HG02763 (cell line): ENCODE measurements at regions not wholly inside any gene's neighbourhood (a gene's known extent, or its start where the extent isn't known, plus 50 kb on each side); places are given as distances from the start of the nearest gene placed in this dataset.

Experiments used
- ATAC-seq: cut with Tn5 transposase; IDR thresholded peaks from one replicate; pipeline ENCODE4 v1.9.1; 2021; ENCODE audit warnings: mild to moderate bottlenecking, moderate library complexity; ENCODE audit not compliant: unreplicated experiment

DNA sequence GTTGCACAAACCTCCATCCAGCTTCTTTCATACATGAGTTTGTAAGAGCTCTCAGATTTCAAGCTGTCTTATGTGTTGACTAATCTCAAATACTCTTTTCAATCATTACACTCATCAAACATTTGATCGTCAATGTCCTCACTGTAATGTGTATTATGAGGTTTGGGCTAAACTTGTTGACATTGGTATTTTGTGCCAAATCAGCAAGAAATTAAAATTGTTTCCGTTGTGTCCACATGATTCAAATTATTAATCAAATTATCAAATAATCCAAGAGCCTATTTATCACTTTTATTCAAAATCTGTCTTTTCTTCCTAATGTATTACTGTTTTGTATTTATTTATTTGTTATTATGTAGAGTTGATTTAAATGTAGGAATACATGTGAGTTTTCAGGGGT is 283.4 kb downstream of the GAS1 start:
- no peak for ATAC-seq

DNA sequence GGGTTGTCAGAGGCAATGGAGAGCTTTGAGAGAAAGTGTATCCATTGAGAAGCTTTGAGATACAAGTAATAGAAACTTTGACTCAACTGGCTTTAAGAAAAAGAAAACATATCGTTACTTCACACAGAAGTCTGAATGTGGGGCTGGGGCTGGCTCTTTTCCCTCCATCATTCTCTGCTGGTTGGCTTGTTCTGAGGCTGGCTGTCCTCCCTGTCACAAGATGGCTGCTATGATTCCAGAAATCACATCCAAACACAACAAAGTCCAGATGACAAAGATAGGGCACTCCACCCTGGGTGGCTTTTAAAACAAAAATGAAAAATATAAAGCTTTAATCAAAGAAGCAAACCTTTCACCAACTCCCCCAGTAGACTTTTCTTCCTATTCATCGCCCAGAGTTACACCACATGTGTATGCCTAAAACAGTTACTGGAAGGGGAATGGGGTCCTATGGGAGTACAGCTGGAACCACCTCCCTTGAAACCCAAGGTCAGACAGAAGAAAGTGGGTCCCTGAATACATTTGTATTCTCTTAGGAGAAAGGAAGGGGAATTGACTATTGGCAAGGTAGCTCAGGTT is 284.3 kb downstream of the GAS1 start:
- no peak for ATAC-seq

DNA sequence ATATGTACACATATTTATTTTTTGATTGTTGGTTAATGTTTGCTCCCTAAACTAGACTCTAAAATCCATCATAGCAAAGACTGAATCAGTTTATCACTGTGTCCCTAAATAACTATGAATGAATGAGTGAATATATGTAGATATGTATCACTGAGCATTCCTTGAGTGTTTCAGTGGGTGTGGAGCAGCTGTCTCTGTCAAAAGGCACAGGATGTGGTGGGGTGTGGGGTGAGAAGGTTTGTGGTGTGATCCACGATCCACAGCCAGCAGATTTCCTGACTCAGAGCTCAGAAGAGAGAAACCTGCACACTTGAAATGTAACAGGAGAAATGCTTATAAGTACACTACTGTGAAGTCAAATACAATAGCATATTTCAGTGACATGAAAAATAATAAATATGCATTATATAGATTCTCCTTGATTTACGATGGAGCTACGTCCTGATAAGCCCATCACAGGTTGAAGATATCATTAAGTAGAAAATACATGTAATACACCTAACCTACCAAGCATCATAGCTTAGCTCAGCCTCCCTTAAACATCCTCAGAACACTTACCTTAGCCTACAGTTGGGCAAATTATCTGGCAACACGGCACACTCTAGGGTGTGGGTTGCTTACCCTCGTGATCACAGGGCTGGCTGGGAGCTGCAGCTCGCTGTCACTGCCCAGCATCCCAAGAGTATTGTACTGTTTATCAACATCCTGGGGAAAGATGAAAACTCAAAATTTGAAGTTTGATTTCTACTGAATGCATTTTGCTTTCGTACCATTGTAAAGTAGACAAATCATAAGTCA is 287.0 kb downstream of the GAS1 start:
- ATAC-seq, result no peak

DNA sequence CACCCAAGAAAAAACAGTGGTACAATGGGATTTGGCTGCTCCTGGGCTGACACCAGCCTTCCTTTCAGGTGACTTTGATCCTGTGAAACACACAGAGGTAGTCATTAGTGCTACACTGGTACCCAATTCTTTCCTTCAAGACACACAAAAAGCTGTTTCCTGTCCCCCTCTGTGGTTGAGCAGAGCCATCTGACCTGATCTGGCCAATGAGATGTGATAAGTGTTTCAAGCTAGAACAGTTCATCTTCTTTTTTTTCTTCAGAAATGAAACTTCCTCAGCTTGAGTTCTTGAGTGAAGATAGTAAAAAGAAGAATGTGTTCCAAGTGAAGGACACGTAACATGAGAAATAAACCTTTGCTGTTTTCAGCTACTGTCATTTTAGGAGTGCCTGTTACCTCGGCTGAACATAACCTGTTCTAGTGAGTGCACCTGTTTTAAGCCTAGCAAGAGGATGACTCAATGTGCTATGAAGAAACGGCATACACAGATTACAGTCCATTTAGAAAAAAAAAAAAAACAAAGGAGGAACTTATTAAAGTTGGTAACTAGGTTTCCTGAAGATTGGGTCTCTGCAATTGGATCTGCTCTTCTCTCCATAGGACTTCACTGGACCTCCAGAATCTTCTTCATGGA is 287.8 kb downstream of the GAS1 start:
- no peak for ATAC-seq

DNA sequence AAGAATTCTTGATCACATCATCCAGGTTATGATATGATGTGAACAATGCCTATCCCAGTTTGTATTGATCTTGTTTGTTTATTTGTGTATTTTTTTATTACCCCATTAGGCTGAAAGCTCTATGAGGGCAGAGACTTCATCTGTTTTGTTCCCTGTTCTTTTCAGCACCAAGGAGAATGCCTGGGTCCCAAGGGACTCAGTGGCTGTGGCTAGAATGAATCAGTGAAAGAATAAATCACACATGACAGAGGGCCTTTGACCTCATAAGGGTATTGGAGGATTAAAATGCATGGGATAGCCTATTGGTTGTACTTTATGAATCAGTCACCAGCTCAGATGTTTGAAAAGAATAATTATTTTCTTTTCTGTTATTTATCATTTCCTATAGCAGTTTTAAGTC is 292.2 kb downstream of the GAS1 start:
- no peak for ATAC-seq

DNA sequence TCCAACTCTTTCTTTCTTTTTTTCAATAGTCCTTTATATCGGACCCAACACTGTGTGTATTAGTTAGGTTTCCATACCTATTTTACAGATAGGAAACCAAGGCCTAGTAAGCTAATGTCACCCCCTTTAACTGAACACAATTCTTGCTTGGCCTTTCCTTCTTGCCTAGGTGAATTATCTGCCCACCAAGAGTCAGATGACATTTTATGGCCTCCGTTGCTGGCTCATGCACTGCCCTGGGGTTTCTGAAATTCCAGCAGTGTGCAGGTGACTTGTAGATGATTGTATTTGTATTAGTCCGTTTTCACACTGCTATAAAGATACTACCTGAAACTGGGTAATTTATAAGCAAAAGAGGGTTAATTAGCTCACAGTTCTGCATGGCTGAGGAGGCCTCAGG is 293.8 kb downstream of the GAS1 start:
- no peak for ATAC-seq

DNA sequence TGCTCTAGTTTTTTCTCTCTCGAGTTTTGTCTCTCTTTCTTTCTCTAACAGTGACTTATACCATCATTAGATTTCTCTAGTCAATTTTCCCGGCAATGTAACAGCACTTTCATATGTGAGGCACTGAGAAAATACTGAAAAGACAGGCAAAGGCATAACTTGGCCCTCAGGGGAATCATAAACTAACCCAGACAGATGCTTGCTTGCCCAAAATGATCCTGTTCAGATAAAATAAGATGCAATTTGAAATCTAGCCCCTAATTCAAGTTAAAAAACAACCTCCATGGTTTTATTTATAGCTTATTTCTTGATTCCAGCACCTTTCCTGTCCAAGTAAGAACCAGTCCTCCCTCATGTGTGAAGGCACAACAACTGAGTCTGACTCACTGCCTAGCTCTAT is 294.6 kb downstream of the GAS1 start:
- ATAC-seq, result no peak

DNA sequence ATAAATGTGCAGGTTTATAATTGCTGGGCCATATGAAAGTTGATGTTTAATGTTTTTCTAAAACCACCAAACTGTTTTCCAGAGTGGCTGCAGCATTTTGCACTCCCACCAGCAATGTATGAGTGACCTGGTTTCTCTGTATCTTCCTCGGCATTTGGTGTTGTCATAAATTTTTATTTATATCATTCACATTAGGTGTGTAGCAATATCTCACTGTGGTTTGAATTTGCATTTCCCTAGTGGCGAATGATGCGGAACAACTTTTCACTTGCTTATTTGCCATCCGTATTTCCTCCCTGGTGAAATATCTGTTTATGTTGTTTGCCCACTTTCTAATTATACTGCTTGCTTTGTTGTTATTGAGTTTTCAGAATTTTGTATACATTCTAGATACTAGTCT is 295.7 kb upstream of the TUT7 start:
- ATAC-seq, result no peak

DNA sequence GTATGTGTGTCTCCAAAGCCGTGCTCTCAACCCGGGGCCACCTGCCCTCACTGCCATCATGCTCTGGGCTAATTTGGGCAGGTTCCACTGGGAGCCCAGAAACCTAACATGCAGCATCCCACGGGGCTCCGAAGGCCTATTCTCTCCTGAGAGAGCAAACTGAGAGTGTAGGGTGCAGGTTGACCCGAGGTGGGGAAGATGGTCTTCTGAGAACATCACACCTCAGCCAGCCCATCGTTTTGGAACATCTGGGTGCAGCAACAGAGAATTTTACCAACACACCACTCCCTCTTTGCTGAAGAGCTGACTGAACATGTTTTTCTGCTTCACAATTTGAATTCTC is 294.6 kb upstream of the TUT7 start:
- no peak for ATAC-seq

DNA sequence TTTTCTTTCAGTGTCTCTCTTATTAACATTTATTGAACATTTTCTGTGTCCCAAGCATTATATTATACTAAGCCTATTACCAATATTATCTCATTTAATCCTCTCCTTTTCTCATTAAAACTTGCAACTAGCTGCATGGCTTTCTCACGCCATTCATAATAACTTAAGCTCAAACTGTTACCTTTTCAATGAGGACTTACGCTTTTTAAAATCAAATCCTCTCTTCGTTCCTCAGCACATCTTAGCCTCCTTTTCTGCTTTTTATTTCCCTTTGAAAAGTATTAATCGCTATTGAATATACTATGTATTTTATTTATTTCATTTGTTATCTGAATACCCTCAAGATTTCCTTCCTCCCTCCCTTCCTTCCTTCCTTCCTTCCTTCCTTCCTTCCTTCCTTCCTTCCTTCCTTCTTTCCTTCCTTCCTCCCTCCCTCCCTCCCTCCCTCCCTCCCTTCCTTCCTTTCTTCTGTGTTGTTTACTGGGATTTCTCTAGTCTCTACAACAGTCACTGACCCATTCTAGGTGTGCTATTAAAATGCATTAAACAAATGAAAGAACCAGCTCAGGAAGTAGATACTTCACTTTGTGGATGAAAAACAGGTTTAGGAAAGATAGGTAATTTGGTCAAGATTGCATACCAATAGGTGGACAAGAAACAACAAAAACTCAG is 294.1 kb upstream of the TUT7 start:
- ATAC-seq, result no peak

DNA sequence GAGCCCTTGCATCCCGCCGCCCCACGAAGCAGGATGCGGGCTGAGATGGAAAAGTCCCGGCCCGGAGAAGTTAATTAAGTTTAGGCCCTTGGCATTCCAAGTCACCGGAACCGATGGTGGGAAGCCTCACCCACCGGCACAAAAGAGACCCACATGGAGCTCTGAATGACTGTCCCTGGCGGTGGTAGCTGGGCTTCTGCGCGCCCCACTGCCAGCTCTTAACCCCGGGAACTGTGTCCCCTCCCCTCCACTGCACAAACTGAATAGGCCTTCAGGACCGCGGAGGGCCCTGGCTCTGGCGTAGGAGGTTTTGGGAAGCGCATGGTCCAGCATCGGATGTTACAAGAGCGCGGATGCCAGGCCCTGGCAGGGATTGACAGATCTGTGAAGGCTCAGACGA is 291.1 kb upstream of the TUT7 start:
- no peak for ATAC-seq

DNA sequence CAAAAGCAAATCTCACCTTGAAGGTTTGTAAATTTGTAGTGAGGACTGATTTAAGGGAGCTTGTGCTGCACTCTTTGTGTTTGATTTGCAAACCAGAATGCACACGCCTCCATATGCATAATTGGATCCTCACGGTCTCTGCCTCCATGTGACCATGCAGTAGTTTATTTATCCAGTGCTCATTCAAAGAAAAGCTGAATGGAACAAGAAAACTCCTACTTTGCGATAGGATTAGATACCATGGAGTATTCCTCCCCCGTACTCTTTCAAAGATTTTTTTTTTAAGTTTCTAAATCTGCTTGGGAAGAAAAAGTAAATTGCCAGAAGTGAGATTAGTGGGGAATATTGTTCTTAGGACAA is 290.4 kb upstream of the TUT7 start:
- no peak for ATAC-seq

DNA sequence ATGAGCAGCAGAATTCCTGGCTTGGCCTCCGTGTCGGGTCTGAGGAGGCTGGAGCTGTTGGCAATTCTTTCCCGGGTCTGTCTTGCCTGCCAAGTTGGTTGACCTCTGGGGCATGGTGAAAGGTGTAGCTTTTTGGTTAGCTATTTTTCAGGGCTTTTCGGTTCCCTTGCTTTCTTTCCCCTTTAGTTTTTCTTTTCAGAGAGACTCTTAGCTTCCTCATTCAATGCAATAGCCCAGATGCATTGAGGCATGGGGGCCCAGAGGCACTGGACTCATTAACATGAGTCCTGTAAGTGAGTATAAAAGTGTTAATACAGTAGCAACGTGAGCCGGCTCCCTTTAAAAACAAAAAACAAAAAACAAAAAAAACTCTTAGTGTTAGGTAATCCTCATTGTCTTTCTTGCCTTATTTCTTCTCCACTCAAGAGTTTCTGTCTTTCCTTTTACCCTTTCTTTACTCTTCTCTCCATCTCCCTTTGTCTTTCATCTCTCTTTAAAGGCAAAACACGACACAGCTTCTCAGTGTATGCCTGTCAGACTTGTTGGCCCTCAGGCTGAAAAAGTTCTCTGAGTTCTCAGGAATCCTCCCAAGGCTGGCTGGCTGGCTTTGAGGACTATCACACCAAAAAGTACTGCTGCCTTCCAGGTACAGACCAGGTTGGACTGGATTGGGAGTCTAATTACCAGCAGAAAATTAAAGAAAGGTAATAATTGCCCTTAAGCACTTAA is 289.9 kb upstream of the TUT7 start:
- no peak for ATAC-seq

DNA sequence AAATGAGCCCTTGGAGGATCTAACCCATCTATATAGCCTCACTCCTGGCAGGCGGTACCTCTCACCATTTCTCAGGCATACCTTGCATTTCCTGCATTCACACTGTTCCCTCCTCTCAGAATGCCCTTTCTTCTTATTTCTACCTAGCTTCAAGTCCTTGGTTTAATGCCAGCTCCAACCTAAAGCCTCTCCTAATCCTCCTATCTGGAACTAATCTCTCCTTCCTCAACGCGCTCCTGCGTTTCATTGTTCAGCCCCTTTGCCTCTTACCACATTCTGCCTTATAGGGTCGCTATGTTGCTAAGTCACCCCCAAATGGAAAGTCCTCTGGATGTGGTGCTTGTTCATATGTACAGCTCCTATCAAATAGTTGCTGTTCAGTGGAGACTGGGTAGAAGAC is 288.5 kb upstream of the TUT7 start:
- ATAC-seq, result no peak

DNA sequence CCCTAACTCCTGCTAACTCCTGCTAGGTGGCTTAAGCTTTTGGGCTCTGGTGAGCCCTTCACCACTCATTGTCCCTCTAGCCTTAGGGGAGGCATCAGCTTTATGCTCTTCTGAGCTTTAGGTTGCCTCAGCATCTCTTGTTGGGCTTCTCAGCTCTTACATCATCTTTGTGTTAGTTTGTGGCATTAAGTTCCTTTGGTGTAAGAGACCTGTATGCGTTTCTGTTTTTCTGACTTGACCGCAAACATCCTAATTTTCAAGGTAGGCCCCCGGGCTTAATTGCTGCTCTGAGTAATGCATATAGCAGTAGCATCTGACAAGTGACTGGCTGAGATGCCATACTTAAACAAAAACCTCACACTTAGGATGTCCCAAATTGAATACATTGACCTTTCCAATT is 287.8 kb upstream of the TUT7 start:
- ATAC-seq, result no peak

DNA sequence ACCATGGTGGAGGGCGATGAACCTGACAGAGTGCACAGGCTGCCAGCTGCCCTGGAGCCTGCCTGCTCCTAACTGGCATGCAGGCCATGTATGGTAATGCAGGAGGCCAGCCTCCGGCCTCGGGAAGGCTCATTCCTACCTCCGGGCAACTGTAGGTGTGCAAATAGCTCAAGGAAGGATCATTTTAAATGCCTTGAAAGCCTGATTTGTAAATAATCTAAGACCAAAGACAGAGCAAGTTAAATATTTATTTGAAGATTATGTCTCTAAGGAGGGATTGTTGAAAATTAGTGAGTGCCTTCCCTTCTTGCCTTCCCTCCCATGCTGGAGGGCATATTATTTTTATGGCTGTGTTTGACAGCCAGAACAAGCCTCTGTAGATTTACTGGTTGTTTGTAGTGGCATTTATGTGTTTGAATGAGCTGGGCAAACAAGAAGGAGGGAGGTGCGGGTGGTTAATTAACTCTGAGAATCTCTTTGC is 285.7 kb upstream of the TUT7 start:
- no peak for ATAC-seq

DNA sequence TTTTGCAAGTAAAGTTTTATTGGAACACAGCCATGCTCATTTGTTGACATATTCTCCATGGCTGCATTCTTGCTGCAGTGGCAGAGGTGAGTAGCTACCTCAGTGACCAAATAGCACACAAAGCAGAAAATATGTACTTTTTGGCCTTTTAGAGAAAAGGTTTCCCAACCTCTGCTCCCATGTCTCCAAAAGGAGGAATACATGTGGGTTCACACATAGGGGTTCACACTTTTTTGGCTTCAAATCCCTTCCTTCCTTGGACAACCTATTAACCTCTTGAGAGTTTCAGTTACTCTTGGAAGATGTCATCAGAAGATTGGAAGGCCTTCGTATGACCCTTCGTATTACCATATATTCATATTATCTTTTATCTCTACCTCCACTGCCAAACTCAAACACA is 285.1 kb upstream of the TUT7 start:
- no peak for ATAC-seq

DNA sequence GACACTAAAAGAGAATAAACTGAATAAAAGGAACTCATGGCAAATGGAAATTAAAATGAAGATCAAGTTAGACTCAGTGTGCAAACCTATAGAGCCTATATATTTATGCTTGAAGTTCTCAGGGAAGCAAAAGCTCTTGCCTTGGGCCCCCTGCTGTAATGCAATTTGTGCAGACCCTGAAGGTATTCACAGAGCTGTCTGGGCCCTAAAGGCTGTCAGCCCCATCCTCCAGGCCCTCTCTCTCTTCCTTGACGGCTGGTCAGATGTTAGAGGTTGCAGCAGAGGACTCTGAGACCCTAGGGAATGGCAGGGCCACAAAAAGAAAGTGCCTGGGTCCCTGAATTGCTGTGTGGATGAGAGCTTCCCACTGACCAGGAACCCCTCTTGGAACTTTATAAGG is 283.9 kb upstream of the TUT7 start:
- ATAC-seq, result no peak

DNA sequence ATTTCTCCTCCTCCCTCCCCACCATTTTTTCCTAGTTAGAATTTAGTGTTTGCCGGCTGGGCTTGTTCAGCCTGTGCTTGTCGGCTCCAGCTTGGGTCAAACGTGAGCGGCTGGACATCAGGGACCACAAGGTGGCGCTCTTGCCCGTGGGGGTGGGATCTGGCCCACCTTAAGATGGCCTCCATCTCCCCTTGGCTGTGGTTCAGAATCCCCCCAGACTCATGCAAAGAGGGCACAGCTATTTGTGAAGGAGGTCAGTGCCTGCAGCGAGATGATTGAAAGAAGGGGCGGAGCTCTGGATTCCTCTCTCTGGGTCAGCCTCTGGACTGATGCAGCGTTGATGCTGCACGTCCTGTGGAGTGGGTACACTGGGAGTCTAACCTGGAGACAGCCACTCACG is 283.3 kb upstream of the TUT7 start:
- no peak for ATAC-seq

DNA sequence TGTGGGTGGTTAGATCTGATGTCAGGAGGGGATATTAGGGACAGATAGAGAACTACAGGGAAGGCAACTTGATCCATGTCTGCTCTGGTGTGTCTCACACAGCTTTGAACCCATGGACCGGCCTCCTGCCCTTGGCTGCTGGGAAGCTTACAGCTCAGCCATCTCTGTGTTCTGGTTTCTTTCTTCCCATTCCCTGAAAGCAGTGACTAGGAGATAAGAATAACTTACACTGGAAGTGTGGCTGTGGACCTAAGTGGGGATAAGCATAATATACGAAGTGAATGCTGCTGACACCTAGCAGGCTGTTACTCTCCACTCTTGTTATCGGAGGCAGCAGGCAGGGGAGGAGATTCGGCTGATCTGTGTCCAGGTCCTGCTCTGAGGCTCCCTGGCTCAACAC is 282.3 kb upstream of the TUT7 start:
- no peak for ATAC-seq

DNA sequence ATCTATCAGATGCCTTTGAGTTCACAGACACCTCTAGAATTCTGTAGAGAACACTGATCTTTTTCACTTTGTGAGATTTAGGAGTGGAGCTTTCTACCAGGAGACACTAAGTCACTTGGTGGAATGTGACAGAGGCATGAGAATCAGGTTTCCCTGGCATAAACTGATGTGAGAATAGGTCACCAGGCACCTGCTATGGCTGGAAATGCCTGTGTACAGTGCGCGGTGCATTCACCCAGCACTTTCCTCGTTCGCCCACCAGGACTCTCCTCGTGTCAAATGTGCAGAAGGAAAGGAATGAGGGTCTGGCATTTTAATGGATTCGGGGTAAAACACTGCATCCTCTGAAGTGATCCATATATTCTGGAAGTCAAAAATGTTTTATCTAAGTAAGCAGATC is 281.8 kb upstream of the TUT7 start:
- ATAC-seq, result no peak
